ENCODE measurements at regions not wholly inside any gene's neighbourhood (a gene's known extent, or its start where the extent isn't known, plus 50 kb on each side); places are given as distances from the start of the nearest gene placed in this dataset.

GRCh38 chr2:75317802-75318201 is 118.5 kb upstream of the TACR1 start:
- DNase-seq (ENCODE audit: low read depth) = no peak
- TF ChIP-seq CTCF (conservative IDR thresholded peaks at IDR 0.05; ENCODE audit: low read length) = no peak
- H3K4me3 ChIP-seq (ENCODE audit: low read length) = no peak overlapping the region

- no peak overlapping the region for H3K4me3 ChIP-seq (ENCODE audit: low read length)
- no peak for TF ChIP-seq CTCF (conservative IDR thresholded peaks at IDR 0.05; ENCODE audit: low read length)
- DNase-seq (ENCODE audit: low read depth) = no peak
These were observed 118.0 kb upstream of the TACR1 start for GRCh38 chr2:75317316-75317715.

- DNase-seq (ENCODE audit: low read depth) = no peak
- no peak overlapping the region for H3K4me3 ChIP-seq (ENCODE audit: low read length)
- no peak for TF ChIP-seq CTCF (conservative IDR thresholded peaks at IDR 0.05; ENCODE audit: low read length)
These were observed 116.1 kb upstream of the TACR1 start for GRCh38 chr2:75315436-75315835.

- no peak; the same call in 1 of the 2 replicates for TF ChIP-seq CTCF (conservative IDR thresholded peaks at IDR 0.05; ENCODE audit: low read length)
- no peak overlapping the region for H3K4me3 ChIP-seq (ENCODE audit: low read length)
- no peak for DNase-seq (ENCODE audit: low read depth)
These were observed 112.7 kb upstream of the TACR1 start for GRCh38 chr2:75311993-75312392.

- TF ChIP-seq CTCF (conservative IDR thresholded peaks at IDR 0.05; ENCODE audit: low read length) = no peak
- no peak for DNase-seq (ENCODE audit: low read depth)
- no peak overlapping the region for H3K4me3 ChIP-seq (ENCODE audit: low read length)
These were observed 112.2 kb upstream of the TACR1 start for GRCh38 chr2:75311521-75311920.

- DNase-seq (ENCODE audit: low read depth) = peak; percentile 15
- no peak overlapping the region for H3K4me3 ChIP-seq (ENCODE audit: low read length)
- no peak for TF ChIP-seq CTCF (conservative IDR thresholded peaks at IDR 0.05; ENCODE audit: low read length)
These were observed 111.6 kb upstream of the TACR1 start for GRCh38 chr2:75310876-75311275.

GRCh38 chr2:75309596-75310463 is 110.5 kb upstream of the TACR1 start:
- no peak overlapping the region for H3K4me3 ChIP-seq (ENCODE audit: low read length)
- TF ChIP-seq CTCF (conservative IDR thresholded peaks at IDR 0.05; ENCODE audit: low read length) = no peak
- DNase-seq (ENCODE audit: low read depth) = peak; percentile 28

Measured in AG10803 (cell line).